ENCODE measurements at regions not wholly inside any gene's neighbourhood (a gene's known extent, or its start where the extent isn't known, plus 50 kb on each side); places are given as distances from the start of the nearest gene placed in this dataset.

DNA sequence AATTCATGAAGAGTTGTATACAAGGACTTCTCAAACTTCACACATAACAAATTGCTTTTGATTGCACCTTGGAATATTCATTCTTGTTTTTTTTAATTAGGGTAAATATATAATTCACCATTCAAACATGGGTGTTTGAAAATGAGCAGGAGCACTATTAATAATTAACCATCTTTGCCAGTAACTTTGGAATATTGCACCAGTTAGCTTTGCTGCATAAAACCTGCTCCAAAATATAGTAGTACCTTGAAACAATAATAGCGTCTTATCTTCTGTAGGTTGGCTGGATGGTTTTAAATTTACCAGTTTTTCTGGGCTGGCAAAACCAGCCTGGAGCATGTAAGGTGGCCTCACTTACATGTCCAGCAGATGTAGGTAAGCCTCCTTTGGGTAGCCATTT is 1112.4 kb downstream of the TRHDE start:
- Histone ChIP-seq H3K4me3 (ENCODE audit: low read depth, low read length) (no peak overlapping the region), H3K36me3 (ENCODE audit: insufficient read depth) (no peaks in the 10 kb centered on the region), H3K4me1 (ENCODE audit: insufficient read depth) (no peaks in the 10 kb centered on the region), H3K27ac (ENCODE audit: low read depth) (no peak overlapping the region)
- WGBS: 82% methylated on average over 1 of the region's 1 CpG
- no peak for DNase-seq (ENCODE audit: extremely low spot score)

DNA sequence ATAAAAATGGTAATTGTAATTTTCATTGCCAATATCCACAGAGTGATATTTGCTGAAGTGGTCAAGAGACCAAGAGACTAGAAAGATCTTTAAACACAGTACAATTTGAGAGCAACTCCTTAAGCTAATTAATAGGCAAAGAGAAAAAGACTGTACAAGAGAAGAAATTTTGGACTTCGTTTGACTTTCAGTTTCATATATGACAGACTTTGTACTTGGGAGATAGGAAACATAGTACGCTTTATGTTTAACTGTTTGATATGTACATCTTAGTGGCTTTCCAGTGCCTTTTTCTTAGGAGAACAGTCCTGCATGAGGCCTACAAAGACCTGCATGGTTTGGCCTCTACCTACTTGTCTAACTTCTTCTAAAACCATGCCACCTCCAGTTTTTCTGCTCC is 1118.1 kb downstream of the TRHDE start:
- no peak for DNase-seq (ENCODE audit: extremely low spot score)
- Histone ChIP-seq H3K27ac (ENCODE audit: low read depth) (no peak overlapping the region), H3K4me1 (ENCODE audit: insufficient read depth) (no peaks in the 10 kb centered on the region), H3K36me3 (ENCODE audit: insufficient read depth) (no peaks in the 10 kb centered on the region), H3K4me3 (ENCODE audit: low read depth, low read length) (no peak overlapping the region)
- 85% methylated on average over 2 of the region's 2 CpGs for WGBS

DNA sequence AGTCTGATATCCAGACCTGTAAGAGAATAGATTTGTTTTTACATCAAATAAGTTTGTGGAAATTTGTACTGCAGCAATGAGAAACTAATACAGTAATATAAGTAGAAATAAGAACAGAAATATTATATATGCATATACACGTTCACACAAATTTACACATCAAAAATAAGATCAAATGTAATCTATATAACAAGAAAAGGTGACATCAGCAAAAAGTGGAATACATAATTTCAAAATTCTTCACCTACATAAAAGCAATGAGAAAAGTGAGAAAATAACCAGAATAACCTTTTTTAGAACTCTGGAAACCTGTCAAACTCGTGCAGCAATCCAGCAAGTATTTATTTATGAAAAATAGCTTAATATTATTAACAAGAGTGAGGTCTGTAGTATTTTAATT is 1124.6 kb upstream of the ATXN7L3B start:
- no peak for DNase-seq (ENCODE audit: extremely low spot score)
- no peaks in the 10 kb centered on the region for H3K36me3 ChIP-seq (ENCODE audit: insufficient read depth)
- no peaks in the 10 kb centered on the region for H3K4me1 ChIP-seq (ENCODE audit: insufficient read depth)
- H3K4me3 ChIP-seq (ENCODE audit: low read depth, low read length): no peak overlapping the region
- WGBS: 77% methylated on average over 2 of the region's 2 CpGs
- no peak overlapping the region for H3K27ac ChIP-seq (ENCODE audit: low read depth)

DNA sequence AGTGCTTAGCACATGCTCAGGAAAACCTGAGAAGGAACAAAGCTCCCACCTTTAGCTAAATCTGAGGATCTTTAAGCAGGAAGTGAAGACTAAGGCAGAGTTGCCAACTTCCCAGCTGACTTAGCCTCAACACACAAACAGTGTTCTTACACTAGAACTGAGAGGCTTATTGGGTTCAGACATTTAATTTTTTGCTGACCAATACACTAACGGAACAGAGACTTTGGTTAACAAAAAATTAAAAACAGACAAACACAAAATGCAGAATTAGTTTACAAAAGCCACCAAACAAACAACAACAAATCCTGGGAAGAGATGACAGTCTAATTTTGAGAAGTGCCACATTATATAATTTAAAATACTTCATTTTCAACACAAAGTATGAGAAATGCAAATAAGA is 1123.7 kb upstream of the ATXN7L3B start:
- no peaks in the 10 kb centered on the region for H3K36me3 ChIP-seq (ENCODE audit: insufficient read depth)
- 53% methylated on average over 1 of the region's 1 CpG for WGBS

DNA sequence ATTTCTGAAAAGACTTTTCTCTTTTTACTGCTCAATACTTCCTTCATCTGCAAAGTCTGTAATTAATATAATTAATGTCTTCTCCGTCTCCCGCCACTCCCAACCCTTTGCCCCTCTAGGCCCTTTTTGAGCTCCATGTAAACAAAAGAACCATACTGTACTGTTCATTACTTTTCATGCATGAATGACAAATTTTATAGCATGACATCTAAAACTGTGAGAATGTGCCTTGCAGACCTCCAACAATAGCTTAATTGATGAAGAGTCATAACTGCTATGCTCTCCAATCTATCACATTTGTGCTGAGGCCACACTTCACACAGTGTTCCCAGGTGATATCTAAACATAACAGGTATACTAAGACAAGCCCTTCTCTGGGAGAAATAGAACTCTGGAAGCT is 1122.7 kb upstream of the ATXN7L3B start:
- no peaks in the 10 kb centered on the region for H3K36me3 ChIP-seq (ENCODE audit: insufficient read depth)
- 77% methylated on average over 2 of the region's 2 CpGs for WGBS

More for the DNA sequence above, 1123.7 kb upstream of the ATXN7L3B start:
- H3K27ac ChIP-seq (ENCODE audit: low read depth): no peak overlapping the region
- DNase-seq (ENCODE audit: extremely low spot score): no peak
- no peak overlapping the region for H3K4me3 ChIP-seq (ENCODE audit: low read depth, low read length)
- H3K4me1 ChIP-seq (ENCODE audit: insufficient read depth): no peaks in the 10 kb centered on the region

DNA sequence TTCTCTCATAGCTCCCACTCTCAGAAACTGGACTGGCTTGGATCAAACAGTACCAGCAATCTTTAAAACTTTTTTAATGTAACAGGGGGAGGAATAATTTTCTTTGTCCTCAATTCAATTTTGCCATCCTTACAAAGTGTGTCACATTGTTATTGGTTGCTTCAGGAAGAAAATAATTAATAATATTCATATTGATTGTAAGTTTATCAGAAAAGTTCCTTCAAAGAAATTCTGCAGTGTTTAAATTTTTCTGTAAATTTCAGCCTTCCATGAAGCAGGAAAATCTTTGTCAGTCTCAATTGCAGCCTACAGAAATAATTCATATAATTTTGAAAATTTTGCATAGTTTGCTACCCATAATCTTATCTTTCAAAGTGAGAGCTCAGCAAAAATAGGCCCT is 1119.1 kb upstream of the ATXN7L3B start:
- DNase-seq (ENCODE audit: extremely low spot score): no peak
- H3K4me1 ChIP-seq (ENCODE audit: insufficient read depth): no peaks in the 10 kb centered on the region
- no peak overlapping the region for H3K4me3 ChIP-seq (ENCODE audit: low read depth, low read length)
- no peak overlapping the region for H3K27ac ChIP-seq (ENCODE audit: low read depth)
- no peaks in the 10 kb centered on the region for H3K36me3 ChIP-seq (ENCODE audit: insufficient read depth)

More for the DNA sequence above, 1122.7 kb upstream of the ATXN7L3B start:
- no peak overlapping the region for H3K4me3 ChIP-seq (ENCODE audit: low read depth, low read length)
- no peak for DNase-seq (ENCODE audit: extremely low spot score)
- H3K4me1 ChIP-seq (ENCODE audit: insufficient read depth): no peaks in the 10 kb centered on the region
- H3K27ac ChIP-seq (ENCODE audit: low read depth): no peak overlapping the region

DNA sequence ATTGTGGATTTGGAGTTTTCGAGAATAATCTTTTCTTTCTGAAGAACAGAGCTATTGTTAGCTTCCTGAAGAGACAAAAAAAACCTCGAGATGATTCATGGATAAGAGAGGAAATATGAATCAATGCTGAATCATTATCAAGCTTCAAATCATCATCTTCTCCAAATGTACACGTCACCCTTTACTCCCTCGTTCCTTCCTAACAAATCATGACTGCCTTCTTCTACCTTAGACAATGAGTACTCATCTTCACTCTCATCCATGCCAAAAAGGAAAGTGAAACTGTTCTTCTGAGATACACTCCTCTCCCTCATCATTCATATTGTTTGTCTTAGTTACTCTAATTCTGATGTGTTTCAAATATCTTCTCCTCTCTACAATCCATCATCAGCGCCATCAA is 1115.8 kb upstream of the ATXN7L3B start:
- 76% methylated on average over 5 of the region's 5 CpGs for WGBS

DNA sequence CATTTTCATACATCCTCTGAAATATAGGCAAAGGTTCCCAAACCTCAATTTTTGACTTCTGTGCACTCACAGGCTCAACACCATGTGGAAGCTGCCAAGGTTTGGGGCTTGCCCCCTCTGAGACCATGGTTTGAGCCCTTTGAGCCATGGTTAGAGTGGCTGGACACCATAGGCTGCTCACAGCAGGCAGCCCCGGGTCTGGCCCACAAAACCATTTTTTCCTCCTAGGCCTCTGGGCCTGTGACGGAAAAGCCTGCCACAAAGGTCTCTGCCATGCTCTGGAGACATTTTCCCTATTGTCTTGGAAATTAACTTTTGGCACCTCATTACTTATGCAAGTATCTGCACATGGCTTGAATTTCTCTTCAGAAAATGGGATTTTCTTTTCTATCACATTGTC is 1113.2 kb upstream of the ATXN7L3B start:
- Histone ChIP-seq H3K4me3 (ENCODE audit: low read depth, low read length) (no peak overlapping the region), H3K4me1 (ENCODE audit: insufficient read depth) (no peaks in the 10 kb centered on the region), H3K27ac (ENCODE audit: low read depth) (no peak overlapping the region), H3K36me3 (ENCODE audit: insufficient read depth) (no peaks in the 10 kb centered on the region)
- WGBS: 94% methylated on average over 2 of the region's 2 CpGs
- DNase-seq (ENCODE audit: extremely low spot score): no peak

More for the DNA sequence above, 1115.8 kb upstream of the ATXN7L3B start:
- Histone ChIP-seq H3K4me3 (ENCODE audit: low read depth, low read length) (no peak overlapping the region), H3K4me1 (ENCODE audit: insufficient read depth) (no peaks in the 10 kb centered on the region), H3K27ac (ENCODE audit: low read depth) (no peak overlapping the region), H3K36me3 (ENCODE audit: insufficient read depth) (no peaks in the 10 kb centered on the region)
- no peak for DNase-seq (ENCODE audit: extremely low spot score)

DNA sequence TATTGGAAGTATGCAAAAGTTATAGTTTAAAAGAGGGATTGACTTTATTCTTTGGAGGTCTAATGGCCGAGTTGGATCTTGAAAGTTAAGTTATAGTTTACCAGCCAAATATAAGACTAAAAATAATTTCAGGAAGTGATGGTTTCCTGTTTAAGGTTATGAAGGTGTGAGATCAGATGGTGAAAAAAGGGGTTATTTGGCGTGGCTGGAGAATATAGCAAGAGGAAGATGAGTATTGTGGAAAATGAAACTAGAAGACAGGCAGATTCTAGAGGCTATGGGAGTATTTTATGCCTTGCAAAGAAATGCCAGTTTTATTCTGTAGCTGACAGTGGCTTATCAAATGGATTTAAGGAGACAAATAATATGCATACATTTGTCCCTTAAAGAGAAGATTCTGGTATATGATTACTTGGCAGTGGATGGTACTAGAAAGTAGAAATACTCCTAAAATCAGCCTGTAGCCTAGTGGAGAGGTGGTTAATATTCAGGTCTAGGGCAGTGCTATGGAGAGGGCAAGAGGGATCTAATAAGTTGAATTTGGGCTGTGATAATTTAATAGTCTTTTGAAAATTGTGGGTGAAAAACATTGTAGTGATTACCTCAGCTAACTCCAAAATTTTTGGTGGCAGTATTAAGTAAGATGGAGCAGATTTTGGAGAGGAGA is 1091.8 kb upstream of the ATXN7L3B start:
- no peaks in the 10 kb centered on the region for H3K4me1 ChIP-seq (ENCODE audit: insufficient read depth)
- H3K27ac ChIP-seq (ENCODE audit: low read depth): no peak overlapping the region
- WGBS: 65% methylated on average over 2 of the region's 2 CpGs
- no peaks in the 10 kb centered on the region for H3K36me3 ChIP-seq (ENCODE audit: insufficient read depth)
- no peak overlapping the region for H3K4me3 ChIP-seq (ENCODE audit: low read depth, low read length)
- DNase-seq (ENCODE audit: extremely low spot score): no peak

DNA sequence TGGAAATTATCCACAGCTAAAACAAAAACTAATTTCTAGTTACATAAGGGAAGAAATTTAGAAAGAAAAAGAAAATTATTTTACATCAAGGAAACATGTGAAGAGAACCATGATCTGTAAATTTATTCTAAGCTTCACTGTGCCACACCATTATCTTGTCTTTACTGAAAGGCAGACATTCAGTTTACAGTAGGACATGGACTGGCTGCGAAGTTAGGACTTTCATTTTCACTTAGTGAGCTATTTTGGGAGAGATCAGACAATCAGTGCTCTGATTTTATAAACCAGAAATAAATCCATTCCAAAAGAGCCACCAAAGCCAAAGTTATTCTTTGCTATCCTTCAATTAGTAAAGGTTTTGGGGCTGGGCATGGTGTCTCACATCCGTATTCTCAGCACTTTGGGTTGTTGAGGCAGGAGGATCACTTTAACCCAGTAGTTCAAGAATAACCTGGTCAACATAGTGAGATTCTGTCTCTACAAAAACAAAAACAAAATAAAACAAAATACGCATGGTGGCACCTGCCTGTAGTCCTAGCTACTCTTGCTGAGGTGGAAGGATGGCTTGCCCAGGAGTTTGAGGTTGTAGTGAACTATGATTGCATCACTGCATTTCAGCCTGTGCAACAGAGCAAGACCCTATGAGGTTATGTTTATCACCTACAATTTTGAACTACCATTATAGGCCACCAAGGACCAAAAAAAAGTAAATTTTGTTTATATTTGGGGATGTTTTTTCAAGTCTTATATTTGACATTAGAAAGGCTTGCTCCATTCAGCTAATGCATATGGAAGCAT is 1084.8 kb upstream of the ATXN7L3B start:
- no peaks in the 10 kb centered on the region for H3K4me1 ChIP-seq (ENCODE audit: insufficient read depth)
- DNase-seq (ENCODE audit: extremely low spot score): no peak
- H3K36me3 ChIP-seq (ENCODE audit: insufficient read depth): no peaks in the 10 kb centered on the region
- WGBS: 72% methylated on average over 3 of the region's 3 CpGs
- H3K4me3 ChIP-seq (ENCODE audit: low read depth, low read length): no peak overlapping the region
- no peak overlapping the region for H3K27ac ChIP-seq (ENCODE audit: low read depth)

DNA sequence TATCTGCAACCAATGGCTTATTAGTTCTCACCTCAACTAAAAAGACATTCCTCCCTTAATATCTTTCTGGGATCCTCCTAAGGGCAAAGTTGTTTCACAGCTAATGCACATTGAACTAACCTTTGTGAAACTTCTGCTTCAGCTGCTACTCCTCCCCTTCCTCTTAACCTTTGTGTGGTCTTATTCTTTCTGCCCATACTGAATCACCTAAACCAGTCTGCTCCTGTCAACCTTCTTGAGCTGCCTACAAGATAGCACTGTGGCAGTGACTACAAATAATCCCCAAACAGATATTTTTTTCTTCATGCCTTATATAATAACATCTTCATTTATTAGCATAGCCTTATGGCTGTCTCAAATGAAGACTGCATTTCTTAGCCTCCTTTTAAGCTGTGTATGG is 1077.4 kb upstream of the ATXN7L3B start:
- Histone ChIP-seq H3K4me3 (ENCODE audit: low read depth, low read length) (no peak overlapping the region), H3K27ac (ENCODE audit: low read depth) (no peak overlapping the region), H3K36me3 (ENCODE audit: insufficient read depth) (no peaks in the 10 kb centered on the region), H3K4me1 (ENCODE audit: insufficient read depth) (no peaks in the 10 kb centered on the region)
- DNase-seq (ENCODE audit: extremely low spot score): no peak

DNA sequence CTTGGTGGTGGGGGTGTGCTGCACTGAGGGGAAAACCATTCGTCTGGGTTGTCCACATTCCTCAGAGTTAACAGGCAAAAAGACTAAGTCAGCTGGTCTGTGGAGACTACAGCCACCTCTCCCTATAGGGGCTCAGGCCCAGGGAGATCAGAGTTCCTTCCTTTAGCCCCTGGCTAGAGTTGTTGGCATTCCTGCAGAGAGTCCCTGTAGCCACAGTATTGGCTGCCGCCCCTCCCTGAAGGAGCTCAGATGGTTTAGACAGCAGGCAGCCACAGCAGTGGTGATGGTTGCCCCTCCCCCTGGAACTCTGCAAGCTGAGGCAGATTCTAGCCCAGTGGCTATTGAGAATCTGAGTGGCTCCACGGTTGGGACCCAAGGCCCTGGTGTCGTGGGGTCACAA is 1072.5 kb upstream of the ATXN7L3B start:
- Histone ChIP-seq H3K27ac (ENCODE audit: low read depth) (no peak overlapping the region), H3K36me3 (ENCODE audit: insufficient read depth) (no peaks in the 10 kb centered on the region), H3K4me1 (ENCODE audit: insufficient read depth) (no peaks in the 10 kb centered on the region), H3K4me3 (ENCODE audit: low read depth, low read length) (no peak overlapping the region)
- DNase-seq (ENCODE audit: extremely low spot score): no peak
- 59% methylated on average over 4 of the region's 4 CpGs for WGBS

DNA sequence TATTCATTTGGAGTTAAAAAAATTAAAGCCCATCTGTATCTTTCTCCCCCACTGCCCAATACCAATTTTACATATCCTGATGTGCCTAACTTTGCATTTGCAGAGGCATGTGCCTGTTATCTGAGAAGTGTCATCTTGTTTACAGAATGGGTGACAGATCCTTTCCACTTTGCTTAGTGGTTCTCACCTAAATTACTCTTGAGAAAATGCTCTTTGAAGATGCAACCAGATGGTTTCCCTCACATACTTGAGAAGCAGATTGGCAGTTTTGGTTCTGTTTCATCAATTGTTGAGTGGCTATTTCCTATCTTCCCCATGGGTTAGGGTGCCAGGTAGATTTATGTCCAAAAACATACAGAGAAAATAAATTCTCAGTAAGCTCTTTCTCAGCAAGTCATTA is 1051.4 kb upstream of the ATXN7L3B start:
- H3K27ac ChIP-seq (ENCODE audit: low read depth): no peak overlapping the region

DNA sequence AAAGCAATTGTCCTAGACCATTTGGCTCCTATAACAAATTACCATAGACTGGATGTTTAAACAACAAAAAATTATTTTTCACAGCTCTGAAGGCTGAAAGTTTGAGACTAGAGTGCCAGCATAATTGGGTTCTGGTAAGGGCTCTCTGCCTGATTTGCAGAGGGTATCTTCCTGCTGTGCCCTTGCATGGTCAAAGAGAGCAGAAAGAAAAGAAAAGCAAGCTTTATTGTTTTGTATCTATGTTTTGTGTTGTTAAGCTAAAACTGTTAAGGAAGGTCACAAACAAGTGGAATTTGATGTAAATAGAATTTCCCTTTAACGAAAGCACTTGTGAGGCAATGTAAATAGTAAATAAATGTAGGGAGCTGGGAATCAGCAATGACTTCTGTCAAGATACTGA is 1031.0 kb upstream of the ATXN7L3B start:
- no peaks in the 10 kb centered on the region for H3K4me1 ChIP-seq (ENCODE audit: insufficient read depth)
- no peak for DNase-seq (ENCODE audit: extremely low spot score)
- WGBS: 63% methylated on average over 1 of the region's 1 CpG
- no peaks in the 10 kb centered on the region for H3K36me3 ChIP-seq (ENCODE audit: insufficient read depth)
- no peak overlapping the region for H3K4me3 ChIP-seq (ENCODE audit: low read depth, low read length)
- no peak overlapping the region for H3K27ac ChIP-seq (ENCODE audit: low read depth)

More for the DNA sequence above, 1051.4 kb upstream of the ATXN7L3B start:
- no peaks in the 10 kb centered on the region for H3K36me3 ChIP-seq (ENCODE audit: insufficient read depth)
- no peak overlapping the region for H3K4me3 ChIP-seq (ENCODE audit: low read depth, low read length)
- no peaks in the 10 kb centered on the region for H3K4me1 ChIP-seq (ENCODE audit: insufficient read depth)
- no peak for DNase-seq (ENCODE audit: extremely low spot score)

All from urinary bladder (tissue), 3 donors.